OCI-M1 (cell line): ENCODE measurements at regions not wholly inside any gene's neighbourhood (a gene's known extent, or its start where the extent isn't known, plus 50 kb on each side); places are given as distances from the start of the nearest gene placed in this dataset.
"Not testable (repeated sequence)": the region's sequence is repeated elsewhere in the genome, so short reads cannot be mapped to it uniquely, and the experiment has no call there.

ENCODE experiments used
- DNase-seq: peaks from one replicate; lab custom pipeline; 2025; lab: John Stamatoyannopoulos, UW

GRCh38 chr9:129316281-129317030 lies 138.4 kb upstream of the IER5L start:
- DNase-seq, result no peak

- DNase-seq, result no peak
These were observed 135.4 kb upstream of the IER5L start for GRCh38 chr9:129313331-129313955.

- no peak for DNase-seq
These were observed 134.4 kb upstream of the IER5L start for GRCh38 chr9:129312251-129313122.

- DNase-seq, result no peak
These were observed 133.6 kb upstream of the IER5L start for GRCh38 chr9:129311643-129312042.

GRCh38 chr9:129310666-129311350 lies 132.7 kb upstream of the IER5L start:
- no peak for DNase-seq

GRCh38 chr9:129309906-129310305 lies 131.8 kb upstream of the IER5L start:
- DNase-seq, result no peak

- no peak for DNase-seq
These were observed 131.0 kb upstream of the IER5L start for GRCh38 chr9:129309041-129309430.

- no peak for DNase-seq
These were observed 129.3 kb upstream of the IER5L start for GRCh38 chr9:129307227-129307970.

GRCh38 chr9:129306318-129306973 lies 128.4 kb upstream of the IER5L start:
- no peak for DNase-seq

GRCh38 chr9:129305246-129305645 lies 127.2 kb upstream of the IER5L start:
- DNase-seq, result no peak

- no peak for DNase-seq
These were observed 123.9 kb upstream of the IER5L start for GRCh38 chr9:129301941-129302340.

GRCh38 chr9:129296195-129296594 lies 118.1 kb upstream of the IER5L start:
- not testable (repeated sequence) for DNase-seq

- DNase-seq, result no peak
These were observed 113.0 kb upstream of the IER5L start for GRCh38 chr9:129291041-129291501.

- DNase-seq, result no peak
These were observed 112.5 kb upstream of the IER5L start for GRCh38 chr9:129290606-129291005.

- no peak for DNase-seq
These were observed 111.8 kb upstream of the IER5L start for GRCh38 chr9:129289883-129290282.

- DNase-seq, result no peak
These were observed 111.2 kb upstream of the IER5L start for GRCh38 chr9:129289131-129289731.

- no peak for DNase-seq
These were observed 109.7 kb upstream of the IER5L start for GRCh38 chr9:129287619-129288305.

GRCh38 chr9:129285979-129286772 lies 108.1 kb upstream of the IER5L start:
- DNase-seq, result no peak

GRCh38 chr9:129285382-129285781 lies 107.3 kb upstream of the IER5L start:
- no peak for DNase-seq
